HEK293 (cell line): ENCODE measurements at regions not wholly inside any gene's neighbourhood (a gene's known extent, or its start where the extent isn't known, plus 50 kb on each side); places are given as distances from the start of the nearest gene placed in this dataset.

Source experiments
- CTCF ChIA-PET: fragments of 350-600 bp; formaldehyde crosslinking; extraction: SDS; loops from one replicate; lab custom pipeline; 2021; ENCODE audit warnings: antibody characterized with exemption; lab: Yijun Ruan, JAX
- POLR2A ChIA-PET: fragments of 300-600 bp; formaldehyde crosslinking; extraction: SDS; loops from one replicate; lab custom pipeline; 2020; ENCODE audit warnings: antibody characterized with exemption, inconsistent platforms; lab: Yijun Ruan, JAX
- H3K27ac ChIP-seq: fragments of 200-500 bp; sonication (Bioruptor generic); 2 replicates; pipeline ENCODE4 v1.5.1; 2014; ENCODE audit warnings: low read depth, low read length, control low read depth, inconsistent platforms; ENCODE audit errors: extremely low read depth
- H3K36me3 ChIP-seq, 2 experiments: fragments of 200-500 bp in 1 of 2; sonication (Bioruptor generic) in 1 of 2; 1 replicate in 1 of 2; 2 replicates in 1 of 2; pipeline ENCODE4 v1.5.1; 2014 to 2017; ENCODE audit warnings: inconsistent platforms in 2 of 2, low read length in 2 of 2; ENCODE audit not compliant: control insufficient read depth in 2 of 2, insufficient read depth in 1 of 2
- H3K4me1 ChIP-seq: fragments of 200-500 bp; sonication (Bioruptor generic); 2 replicates; pipeline ENCODE4 v1.5.1; 2014; ENCODE audit warnings: mild to moderate bottlenecking, low read length, inconsistent platforms; ENCODE audit not compliant: control insufficient read depth, insufficient read depth
- H3K4me3 ChIP-seq: 2 replicates; pipeline ENCODE4 v1.5.1; 2011; ENCODE audit warnings: low read depth, mild to moderate bottlenecking, control low read depth, low read length, moderate library complexity
- H3K9me3 ChIP-seq: fragments of 200-500 bp; sonication (Bioruptor generic); 2 replicates; pipeline ENCODE4 v1.5.1; 2014; ENCODE audit warnings: low read depth, low read length, inconsistent platforms; ENCODE audit not compliant: control insufficient read depth, insufficient read depth
- GLI4 ChIP-seq: fragments of 450-650 bp; formaldehyde crosslinking; IDR thresholded peaks from 2 replicates; pipeline ENCODE4 v1.5.1; 2016; ENCODE audit warnings: missing biosample characterization, missing genetic modification characterization
- IKZF3 ChIP-seq: fragments of 450-650 bp; IDR thresholded peaks from 2 replicates; pipeline ENCODE4 v1.5.0; 2018; ENCODE audit warnings: missing biosample characterization, mild to moderate bottlenecking, missing genetic modification characterization, moderate library complexity
- KLF10 ChIP-seq: fragments of 450-650 bp; IDR thresholded peaks from 2 replicates; pipeline ENCODE4 v1.5.1; 2018; ENCODE audit warnings: missing biosample characterization, mild to moderate bottlenecking, missing genetic modification characterization
- PRDM1 ChIP-seq: fragments of 450-650 bp; formaldehyde crosslinking; IDR thresholded peaks from 2 replicates; pipeline ENCODE4; 2016; ENCODE audit warnings: missing biosample characterization, missing genetic modification characterization
- REPIN1 ChIP-seq: fragments of 450-650 bp; formaldehyde crosslinking; IDR thresholded peaks from 2 replicates; pipeline ENCODE4 v1.5.1; 2017; ENCODE audit warnings: missing biosample characterization, missing genetic modification characterization, low read depth
- REST ChIP-seq: fragments of 450-650 bp; formaldehyde crosslinking; IDR thresholded peaks from 2 replicates; pipeline ENCODE4 v1.5.1; 2016; ENCODE audit warnings: missing biosample characterization, missing genetic modification characterization
- ZNF184 ChIP-seq: fragments of 450-650 bp; IDR thresholded peaks from 2 replicates; pipeline ENCODE4 v1.5.1; 2018; ENCODE audit warnings: missing biosample characterization, mild to moderate bottlenecking, missing genetic modification characterization
- ZNF2 ChIP-seq: fragments of 450-650 bp; formaldehyde crosslinking; IDR thresholded peaks from 2 replicates; pipeline ENCODE4 v1.5.1; 2016; ENCODE audit warnings: missing biosample characterization, missing genetic modification characterization
- ZNF266 ChIP-seq: fragments of 450-650 bp; formaldehyde crosslinking; IDR thresholded peaks from 2 replicates; pipeline ENCODE4 v1.5.1; 2016; ENCODE audit warnings: missing biosample characterization, missing genetic modification characterization, low read depth
- ZNF311 ChIP-seq: fragments of 450-650 bp; formaldehyde crosslinking; IDR thresholded peaks from 2 replicates; pipeline ENCODE4 v1.5.1; 2017; ENCODE audit warnings: missing biosample characterization, missing genetic modification characterization, borderline replicate concordance
- ZNF341 ChIP-seq: fragments of 450-650 bp; formaldehyde crosslinking; IDR thresholded peaks from 2 replicates; pipeline ENCODE4; 2016; ENCODE audit warnings: low read depth, missing biosample characterization, missing genetic modification characterization
- ZNF426 ChIP-seq: fragments of 450-650 bp; formaldehyde crosslinking; IDR thresholded peaks from 2 replicates; pipeline ENCODE4 v1.5.1; 2017; ENCODE audit warnings: missing biosample characterization, missing genetic modification characterization, mild to moderate bottlenecking, inconsistent platforms, moderate library complexity
- ZNF510 ChIP-seq: fragments of 450-650 bp; formaldehyde crosslinking; IDR thresholded peaks from 2 replicates; pipeline ENCODE4 v1.5.1; 2018; ENCODE audit warnings: mild to moderate bottlenecking, missing genetic modification characterization, missing biosample characterization; ENCODE audit not compliant: insufficient replicate concordance
- ZNF518A ChIP-seq: fragments of 450-650 bp; formaldehyde crosslinking; conservative IDR thresholded peaks from 2 replicates; pipeline ENCODE4 v1.5.1; 2016; ENCODE audit warnings: low read depth, missing biosample characterization, missing genetic modification characterization
- ZNF596 ChIP-seq: fragments of 450-650 bp; IDR thresholded peaks from 2 replicates; pipeline ENCODE4 v1.5.0; 2018; ENCODE audit warnings: missing biosample characterization, mild to moderate bottlenecking, missing genetic modification characterization, moderate library complexity
- ZNF639 ChIP-seq: fragments of 450-650 bp; formaldehyde crosslinking; IDR thresholded peaks from 2 replicates; pipeline ENCODE4 v1.5.1; 2016; ENCODE audit warnings: missing biosample characterization, missing genetic modification characterization
- ZNF76 ChIP-seq: fragments of 450-650 bp; formaldehyde crosslinking; IDR thresholded peaks from 2 replicates; pipeline ENCODE4; 2016; ENCODE audit warnings: low read depth, missing biosample characterization, missing genetic modification characterization, borderline replicate concordance
- ZNF768 ChIP-seq: fragments of 450-650 bp; formaldehyde crosslinking; IDR thresholded peaks from 2 replicates; pipeline ENCODE4 v1.5.1; 2018; ENCODE audit warnings: missing biosample characterization, mild to moderate bottlenecking, missing genetic modification characterization
- ZNF791 ChIP-seq: fragments of 450-650 bp; formaldehyde crosslinking; IDR thresholded peaks from 2 replicates; pipeline ENCODE4 v1.5.1; 2016; ENCODE audit warnings: missing biosample characterization, missing genetic modification characterization
- TF ChIP-seq, protein P1 (sequence below): fragments of 450-650 bp; formaldehyde crosslinking; IDR thresholded peaks from 2 replicates; pipeline ENCODE4 v1.5.1; 2017; ENCODE audit warnings: missing biosample characterization, missing genetic modification characterization
- TF ChIP-seq, protein P2 (sequence below): IDR thresholded peaks from 2 replicates; pipeline ENCODE4 v1.6.1; 2011; ENCODE audit warnings: mild to moderate bottlenecking, low read depth, low read length, borderline replicate concordance

GRCh38 chr6:145139140-145139850 is 596.0 kb downstream of the EPM2A start (continued):
- no peak for TF ChIP-seq ZNF266
- TF ChIP-seq, protein P1, sequence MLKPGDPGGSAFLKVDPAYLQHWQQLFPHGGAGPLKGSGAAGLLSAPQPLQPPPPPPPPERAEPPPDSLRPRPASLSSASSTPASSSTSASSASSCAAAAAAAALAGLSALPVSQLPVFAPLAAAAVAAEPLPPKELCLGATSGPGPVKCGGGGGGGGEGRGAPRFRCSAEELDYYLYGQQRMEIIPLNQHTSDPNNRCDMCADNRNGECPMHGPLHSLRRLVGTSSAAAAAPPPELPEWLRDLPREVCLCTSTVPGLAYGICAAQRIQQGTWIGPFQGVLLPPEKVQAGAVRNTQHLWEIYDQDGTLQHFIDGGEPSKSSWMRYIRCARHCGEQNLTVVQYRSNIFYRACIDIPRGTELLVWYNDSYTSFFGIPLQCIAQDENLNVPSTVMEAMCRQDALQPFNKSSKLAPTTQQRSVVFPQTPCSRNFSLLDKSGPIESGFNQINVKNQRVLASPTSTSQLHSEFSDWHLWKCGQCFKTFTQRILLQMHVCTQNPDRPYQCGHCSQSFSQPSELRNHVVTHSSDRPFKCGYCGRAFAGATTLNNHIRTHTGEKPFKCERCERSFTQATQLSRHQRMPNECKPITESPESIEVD, result no peak
- TF ChIP-seq ZNF510 (tag by site-specific recombination), result no peak
- no peak for TF ChIP-seq ZNF311
- TF ChIP-seq ZNF184, result no peak
- TF ChIP-seq KLF10 (tag by site-specific recombination), result no peak
- no peak for TF ChIP-seq IKZF3 (tag by site-specific recombination)
- no peak for TF ChIP-seq ZNF341 (tag by site-specific recombination)
- no peak for TF ChIP-seq REPIN1 (tag by site-specific recombination)
- no peak for TF ChIP-seq ZNF518A (tag by site-specific recombination)
- TF ChIP-seq REST (tag by site-specific recombination), result no peak
- no peak for TF ChIP-seq ZNF791 (tag by site-specific recombination)
- no peak for TF ChIP-seq ZNF596 (tag by site-specific recombination)

- H3K27ac ChIP-seq, result no peak overlapping the region
- TF ChIP-seq ZNF2 (tag by site-specific recombination) (no peak), ZNF768 (tag by site-specific recombination) (no peak), GLI4 (tag by site-specific recombination) (no peak), ZNF639 (tag by site-specific recombination) (no peak), PRDM1 (tag by site-specific recombination) (no peak), ZNF76 (tag by site-specific recombination) (no peak), ZNF426 (no peak)
- TF ChIP-seq, protein P2, sequence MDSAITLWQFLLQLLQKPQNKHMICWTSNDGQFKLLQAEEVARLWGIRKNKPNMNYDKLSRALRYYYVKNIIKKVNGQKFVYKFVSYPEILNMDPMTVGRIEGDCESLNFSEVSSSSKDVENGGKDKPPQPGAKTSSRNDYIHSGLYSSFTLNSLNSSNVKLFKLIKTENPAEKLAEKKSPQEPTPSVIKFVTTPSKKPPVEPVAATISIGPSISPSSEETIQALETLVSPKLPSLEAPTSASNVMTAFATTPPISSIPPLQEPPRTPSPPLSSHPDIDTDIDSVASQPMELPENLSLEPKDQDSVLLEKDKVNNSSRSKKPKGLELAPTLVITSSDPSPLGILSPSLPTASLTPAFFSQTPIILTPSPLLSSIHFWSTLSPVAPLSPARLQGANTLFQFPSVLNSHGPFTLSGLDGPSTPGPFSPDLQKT, result no peak
- ChIA-PET CTCF (interaction anchor here (0.5 kb wide), 2 partner anchors 58 to 72 kb away, joined by 3 to 7 read pairs; no protein-coding TSS in a partner anchor), POLR2A (no interaction called here)
- H3K4me1 ChIP-seq, result no peaks in the 10 kb centered on the region
- no peaks in the 10 kb centered on the region for H3K9me3 ChIP-seq
- no peak overlapping the region for H3K4me3 ChIP-seq
- H3K36me3 ChIP-seq, result no peaks in the 10 kb centered on the region
These were observed 595.4 kb downstream of the EPM2A start for GRCh38 chr6:145139895-145140294.
